ENCODE measurements at regions not wholly inside any gene's neighbourhood (a gene's known extent, or its start where the extent isn't known, plus 50 kb on each side); places are given as distances from the start of the nearest gene placed in this dataset.

DNA sequence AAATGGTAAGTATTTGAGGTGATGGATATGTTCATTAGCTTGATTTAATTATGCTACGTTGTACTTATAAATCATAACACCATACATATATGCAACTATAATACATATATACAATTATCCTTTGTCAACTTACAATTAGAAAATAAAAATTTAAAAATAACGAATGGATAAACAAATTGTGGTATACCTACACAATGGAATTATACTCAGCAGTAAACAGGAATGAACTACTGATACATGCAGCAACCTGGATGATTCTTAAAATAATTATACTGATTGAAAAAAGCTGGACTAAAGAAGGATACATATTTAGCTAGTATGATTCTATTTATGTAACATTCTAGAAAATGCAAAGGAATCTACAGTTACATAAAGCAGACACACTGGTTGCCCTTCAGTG is 425.7 kb downstream of the DYNC2H1 start:
- Histone ChIP-seq H3K79me2 (ENCODE audit: insufficient read depth, low read length) (no peaks in the 10 kb centered on the region), H3K27ac (ENCODE audit: low read depth, low read length) (no peak overlapping the region), H3K27me3 (ENCODE audit: insufficient read depth, low read length) (no peaks in the 10 kb centered on the region), H4K20me1 (ENCODE audit: insufficient read depth, low read length) (no peaks in the 10 kb centered on the region), H3K4me2 (ENCODE audit: low read length) (no peak overlapping the region), H2AFZ (ENCODE audit: low read depth, low read length) (no peak overlapping the region), H3K9me3 (ENCODE audit: insufficient read depth, low read depth, low read length) (no peaks in the 10 kb centered on the region), H3K4me1 (ENCODE audit: insufficient read depth, low read length) (peaks cover 33% of the 10 kb centered on the region), H3K36me3 (ENCODE audit: insufficient read depth, low read length) (no peaks in the 10 kb centered on the region), H3K9ac (ENCODE audit: low read length) (no peak overlapping the region), H3K4me3 (ENCODE audit: insufficient read depth, low read depth, low read length) (no peak overlapping the region)
- Mint-ChIP-seq H3K4me1 (ENCODE audit: low read depth, unreplicated experiment) (peaks cover 37% of the 10 kb centered on the region), H3K36me3 (ENCODE audit: low read depth, unreplicated experiment) (no peaks in the 10 kb centered on the region), H3K4me3 (ENCODE audit: unreplicated experiment) (no peak overlapping the region), H3K27me3 (ENCODE audit: low read depth, unreplicated experiment) (no peaks in the 10 kb centered on the region), H3K9me3 (ENCODE audit: unreplicated experiment) (no peaks in the 10 kb centered on the region), H3K27ac (ENCODE audit: unreplicated experiment) (no peak overlapping the region)
- no peak for DNase-seq (ENCODE audit: low read depth)
- no peak for FAIRE-seq
- no peak for TF ChIP-seq CTCF (IDR thresholded peaks at IDR 0.05; ENCODE audit: insufficient read depth, low read depth, low read length)
- TF ChIP-seq EZH2 (IDR thresholded peaks at IDR 0.05; ENCODE audit: insufficient read depth, low read length), result no peak

- Histone ChIP-seq H3K9me3 (ENCODE audit: insufficient read depth, low read depth, low read length) (peaks cover 1% of the 10 kb centered on the region), H3K9ac (ENCODE audit: low read length) (no peak overlapping the region), H3K4me2 (ENCODE audit: low read length) (peak overlapping the region; percentile 17), H3K36me3 (ENCODE audit: insufficient read depth, low read length) (no peaks in the 10 kb centered on the region), H3K4me3 (ENCODE audit: insufficient read depth, low read depth, low read length) (no peak overlapping the region), H3K27ac (ENCODE audit: low read depth, low read length) (no peak overlapping the region), H2AFZ (ENCODE audit: low read depth, low read length) (peak overlapping the region; percentile 18), H3K79me2 (ENCODE audit: insufficient read depth, low read length) (no peaks in the 10 kb centered on the region), H3K4me1 (ENCODE audit: insufficient read depth, low read length) (peaks cover 23% of the 10 kb centered on the region), H3K27me3 (ENCODE audit: insufficient read depth, low read length) (no peaks in the 10 kb centered on the region), H4K20me1 (ENCODE audit: insufficient read depth, low read length) (no peaks in the 10 kb centered on the region)
- H3K9me3 Mint-ChIP-seq (ENCODE audit: unreplicated experiment), result no peaks in the 10 kb centered on the region
- no peaks in the 10 kb centered on the region for H3K27me3 Mint-ChIP-seq (ENCODE audit: low read depth, unreplicated experiment)
- H3K27ac Mint-ChIP-seq (ENCODE audit: unreplicated experiment), result no peak overlapping the region
- peaks cover 25% of the 10 kb centered on the region for H3K4me1 Mint-ChIP-seq (ENCODE audit: low read depth, unreplicated experiment)
- H3K4me3 Mint-ChIP-seq (ENCODE audit: unreplicated experiment), result no peak overlapping the region
- FAIRE-seq, result no peak
- DNase-seq (ENCODE audit: low read depth), result no peak
- no peak for TF ChIP-seq CTCF (IDR thresholded peaks at IDR 0.05; ENCODE audit: insufficient read depth, low read depth, low read length)
- no peak for TF ChIP-seq EZH2 (IDR thresholded peaks at IDR 0.05; ENCODE audit: insufficient read depth, low read length)
- no peaks in the 10 kb centered on the region for H3K36me3 Mint-ChIP-seq (ENCODE audit: low read depth, unreplicated experiment)
These were observed 427.1 kb downstream of the DYNC2H1 start for GRCh38 chr11:103536335-103536722.

DNA sequence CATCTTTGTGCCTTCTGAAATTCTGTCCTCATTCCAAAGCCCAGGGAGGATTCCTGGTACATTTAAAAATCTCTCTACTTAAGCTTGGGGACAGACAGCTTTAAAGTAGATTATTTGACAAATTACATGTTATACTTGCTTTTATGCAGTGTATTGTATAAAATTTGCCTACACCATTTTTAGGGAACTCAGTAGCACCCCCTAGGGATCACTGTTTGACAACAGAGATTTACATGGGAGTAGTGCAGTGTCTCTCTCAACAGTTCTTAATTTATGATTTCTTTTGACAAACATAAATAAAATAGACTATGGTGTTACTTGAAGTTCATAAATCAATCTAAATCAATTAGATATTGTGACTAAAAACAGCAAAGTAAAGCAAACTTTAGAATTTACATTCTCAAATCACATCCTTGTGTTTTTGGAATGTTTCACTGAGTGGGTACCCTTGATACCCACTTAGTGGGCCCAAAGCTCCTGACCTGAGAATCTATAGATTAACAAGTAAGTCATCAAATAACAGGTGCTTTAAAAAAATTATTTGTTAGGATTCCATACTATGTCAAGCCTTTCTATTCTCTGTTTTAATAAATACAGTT is 428.8 kb downstream of the DYNC2H1 start:
- no peak overlapping the region for H2AFZ ChIP-seq (ENCODE audit: low read depth, low read length)
- peak; percentile 74 for FAIRE-seq
- H3K79me2 ChIP-seq (ENCODE audit: insufficient read depth, low read length), result no peaks in the 10 kb centered on the region
- no peaks in the 10 kb centered on the region for H4K20me1 ChIP-seq (ENCODE audit: insufficient read depth, low read length)
- no peak overlapping the region for H3K27ac ChIP-seq (ENCODE audit: low read depth, low read length)
- no peak overlapping the region for H3K4me2 ChIP-seq (ENCODE audit: low read length)
- peaks cover 6% of the 10 kb centered on the region for H3K4me1 ChIP-seq (ENCODE audit: insufficient read depth, low read length)
- H3K9me3 ChIP-seq (ENCODE audit: insufficient read depth, low read depth, low read length), result peaks cover 2% of the 10 kb centered on the region
- Mint-ChIP-seq H3K4me1 (ENCODE audit: low read depth, unreplicated experiment) (peaks cover 9% of the 10 kb centered on the region), H3K36me3 (ENCODE audit: low read depth, unreplicated experiment) (no peaks in the 10 kb centered on the region), H3K4me3 (ENCODE audit: unreplicated experiment) (no peak overlapping the region), H3K27me3 (ENCODE audit: low read depth, unreplicated experiment) (no peaks in the 10 kb centered on the region), H3K27ac (ENCODE audit: unreplicated experiment) (no peak overlapping the region), H3K9me3 (ENCODE audit: unreplicated experiment) (no peaks in the 10 kb centered on the region)
- H3K4me3 ChIP-seq (ENCODE audit: insufficient read depth, low read depth, low read length), result no peak overlapping the region
- H3K36me3 ChIP-seq (ENCODE audit: insufficient read depth, low read length), result no peaks in the 10 kb centered on the region
- H3K27me3 ChIP-seq (ENCODE audit: insufficient read depth, low read length), result no peaks in the 10 kb centered on the region
- no peak for DNase-seq (ENCODE audit: low read depth)
- TF ChIP-seq CTCF (IDR thresholded peaks at IDR 0.05; ENCODE audit: insufficient read depth, low read depth, low read length) (peak; percentile 52), EZH2 (IDR thresholded peaks at IDR 0.05; ENCODE audit: insufficient read depth, low read length) (no peak)
- no peak overlapping the region for H3K9ac ChIP-seq (ENCODE audit: low read length)
